Suprapubic skin (tissue), 4 donors: ENCODE measurements at regions not wholly inside any gene's neighbourhood (a gene's known extent, or its start where the extent isn't known, plus 50 kb on each side); places are given as distances from the start of the nearest gene placed in this dataset.

Experiments used
- DNase-seq, 2 donors: peaks; one replicate each; pipeline ENCODE4 v3.0.0-alpha.2; 2019; ENCODE audit warnings: low spot score in 2 of 2
- H3K27ac ChIP-seq: fragments of 200-600 bp; sonication (generic); one replicate; pipeline ENCODE4 v1.5.1; 2019
- H3K27me3 ChIP-seq: fragments of 200-600 bp; sonication (generic); one replicate; pipeline ENCODE4 v1.5.1; 2019
- H3K36me3 ChIP-seq: fragments of 200-600 bp; sonication (generic); one replicate; pipeline ENCODE4 v1.5.1; 2019
- H3K4me1 ChIP-seq: fragments of 200-600 bp; sonication (generic); one replicate; pipeline ENCODE4 v1.5.1; 2019
- H3K4me3 ChIP-seq: fragments of 200-600 bp; sonication (generic); one replicate; pipeline ENCODE4 v1.5.1; 2019; ENCODE audit warnings: mild to moderate bottlenecking
- H3K9me3 ChIP-seq: fragments of 200-600 bp; sonication (generic); one replicate; pipeline ENCODE4 v1.5.1; 2019
- EP300 ChIP-seq: sonication (generic); formaldehyde crosslinking; IDR thresholded peaks from one replicate; pipeline ENCODE4 v1.6.1; 2017; ENCODE audit warnings: antibody characterized with exemption
- POLR2A ChIP-seq, 2 donors: fragments of 450-650 bp; IDR thresholded peaks; one replicate each; pipeline ENCODE4 v1.6.1; 2017; ENCODE audit warnings: antibody characterized with exemption in 2 of 2, mild to moderate bottlenecking in 2 of 2, moderate library complexity in 2 of 2
- POLR2AphosphoS5 ChIP-seq, 3 donors: sonication (generic); formaldehyde crosslinking; IDR thresholded peaks; one replicate each; pipeline ENCODE4 v1.6.1; 2017; ENCODE audit warnings: antibody characterized with exemption in 3 of 3
- WGBS: methylation state at CpG from one replicate; pipeline ENCODE4 v1.1.5; 2018; 5-methylcytosine and 5-hydroxymethylcytosine counted together
- TF ChIP-seq, protein P1 (sequence below), 2 donors: fragments of 200-600 bp in 1 of 2; fragments of 450-650 bp in 1 of 2; sonication (generic) in 1 of 2; IDR thresholded peaks; one replicate each; pipeline ENCODE4 v1.5.1; 2016 to 2019; ENCODE audit warnings: antibody characterized with exemption in 2 of 2, mild to moderate bottlenecking in 1 of 2, moderate library complexity in 1 of 2

DNA sequence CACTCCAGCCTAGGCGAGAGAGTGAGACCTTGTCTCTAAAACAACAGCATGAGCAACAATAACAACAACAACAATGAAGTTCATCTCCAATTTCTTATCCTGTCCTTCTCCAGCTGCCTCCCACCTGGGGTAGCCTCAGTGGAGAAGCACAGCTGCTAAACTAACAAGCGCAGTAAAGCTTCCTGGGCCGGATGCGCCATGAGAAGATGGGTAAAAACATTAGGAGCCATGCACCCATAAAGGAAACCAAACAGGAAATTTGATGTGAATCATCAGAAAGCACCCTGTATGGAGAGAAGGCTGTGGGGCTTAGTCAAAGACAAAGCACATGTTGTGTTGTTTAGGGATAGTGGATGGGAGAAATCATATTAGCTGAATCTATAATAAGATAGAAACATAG is 61.1 kb upstream of the CCN6 start:
- Histone ChIP-seq H3K4me3 (no peak overlapping the region), H3K27ac (no peak overlapping the region), H3K36me3 (no peaks in the 10 kb centered on the region), H3K9me3 (no peaks in the 10 kb centered on the region), H3K4me1 (peaks cover 17% of the 10 kb centered on the region), H3K27me3 (no peaks in the 10 kb centered on the region)
- no peak for TF ChIP-seq POLR2AphosphoS5 (IDR thresholded peaks at IDR 0.05)
- TF ChIP-seq EP300: no peak
- TF ChIP-seq POLR2A (IDR thresholded peaks at IDR 0.05): no peak
- TF ChIP-seq, protein P1, sequence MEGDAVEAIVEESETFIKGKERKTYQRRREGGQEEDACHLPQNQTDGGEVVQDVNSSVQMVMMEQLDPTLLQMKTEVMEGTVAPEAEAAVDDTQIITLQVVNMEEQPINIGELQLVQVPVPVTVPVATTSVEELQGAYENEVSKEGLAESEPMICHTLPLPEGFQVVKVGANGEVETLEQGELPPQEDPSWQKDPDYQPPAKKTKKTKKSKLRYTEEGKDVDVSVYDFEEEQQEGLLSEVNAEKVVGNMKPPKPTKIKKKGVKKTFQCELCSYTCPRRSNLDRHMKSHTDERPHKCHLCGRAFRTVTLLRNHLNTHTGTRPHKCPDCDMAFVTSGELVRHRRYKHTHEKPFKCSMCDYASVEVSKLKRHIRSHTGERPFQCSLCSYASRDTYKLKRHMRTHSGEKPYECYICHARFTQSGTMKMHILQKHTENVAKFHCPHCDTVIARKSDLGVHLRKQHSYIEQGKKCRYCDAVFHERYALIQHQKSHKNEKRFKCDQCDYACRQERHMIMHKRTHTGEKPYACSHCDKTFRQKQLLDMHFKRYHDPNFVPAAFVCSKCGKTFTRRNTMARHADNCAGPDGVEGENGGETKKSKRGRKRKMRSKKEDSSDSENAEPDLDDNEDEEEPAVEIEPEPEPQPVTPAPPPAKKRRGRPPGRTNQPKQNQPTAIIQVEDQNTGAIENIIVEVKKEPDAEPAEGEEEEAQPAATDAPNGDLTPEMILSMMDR (IDR thresholded peaks at IDR 0.05): no peak
- WGBS: 82% methylated on average over 4 of the region's 4 CpGs
- DNase-seq: no peak

DNA sequence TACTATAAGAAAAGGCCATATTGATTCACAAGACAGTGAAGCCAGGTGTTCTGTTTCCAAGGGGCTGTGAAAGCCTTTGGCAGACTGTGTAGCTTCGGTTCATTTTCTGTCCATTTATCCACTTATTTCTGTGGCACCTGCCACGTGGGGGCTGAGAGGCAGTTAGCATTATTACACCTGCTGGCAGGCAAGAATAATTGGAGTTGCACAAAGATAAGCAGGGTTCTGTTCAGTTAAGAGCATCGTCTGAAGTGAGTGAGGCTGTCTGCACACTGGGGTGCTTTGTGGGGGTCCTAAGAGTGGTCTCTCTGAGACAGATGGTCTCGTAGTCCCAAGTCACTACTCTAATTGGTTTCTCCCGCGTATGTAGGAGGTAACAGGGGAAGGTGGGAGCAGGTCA is 60.6 kb upstream of the CCN6 start:
- Histone ChIP-seq H3K36me3 (no peaks in the 10 kb centered on the region), H3K4me1 (peaks cover 13% of the 10 kb centered on the region), H3K4me3 (no peak overlapping the region), H3K27me3 (no peaks in the 10 kb centered on the region), H3K27ac (no peak overlapping the region), H3K9me3 (no peaks in the 10 kb centered on the region)
- 83% methylated on average over 6 of the region's 6 CpGs for WGBS
- TF ChIP-seq EP300 (no peak), POLR2A (IDR thresholded peaks at IDR 0.05) (no peak), POLR2AphosphoS5 (IDR thresholded peaks at IDR 0.05) (no peak)
- TF ChIP-seq, protein P1 (IDR thresholded peaks at IDR 0.05): no peak
- DNase-seq: no peak

DNA sequence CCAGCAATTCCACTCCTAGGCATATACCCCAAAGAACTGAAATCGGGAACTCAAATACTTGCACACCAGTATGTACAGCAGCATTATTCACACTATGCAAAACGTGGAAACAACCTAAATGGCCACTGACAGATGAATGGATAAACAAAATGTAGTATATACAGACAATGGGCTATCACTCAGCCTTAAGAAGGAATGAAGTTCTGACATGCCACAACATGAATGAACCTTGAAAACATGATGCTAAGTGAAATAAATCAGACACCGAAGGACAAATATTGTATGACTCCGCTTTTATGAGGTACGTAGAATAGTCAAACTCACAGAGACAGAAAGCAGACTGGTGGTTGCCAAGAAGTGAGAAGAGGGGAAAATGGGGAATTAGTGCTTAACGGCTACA is 59.1 kb upstream of the CCN6 start:
- TF ChIP-seq, protein P1 (IDR thresholded peaks at IDR 0.05): no peak
- TF ChIP-seq POLR2A (IDR thresholded peaks at IDR 0.05): no peak
- TF ChIP-seq EP300: no peak
- TF ChIP-seq POLR2AphosphoS5 (IDR thresholded peaks at IDR 0.05): no peak
- Histone ChIP-seq H3K27me3 (no peaks in the 10 kb centered on the region), H3K27ac (no peak overlapping the region), H3K4me1 (peaks cover 13% of the 10 kb centered on the region), H3K4me3 (no peak overlapping the region), H3K9me3 (no peaks in the 10 kb centered on the region), H3K36me3 (no peaks in the 10 kb centered on the region)
- 84% methylated on average over 6 of the region's 6 CpGs for WGBS
- no peak for DNase-seq

DNA sequence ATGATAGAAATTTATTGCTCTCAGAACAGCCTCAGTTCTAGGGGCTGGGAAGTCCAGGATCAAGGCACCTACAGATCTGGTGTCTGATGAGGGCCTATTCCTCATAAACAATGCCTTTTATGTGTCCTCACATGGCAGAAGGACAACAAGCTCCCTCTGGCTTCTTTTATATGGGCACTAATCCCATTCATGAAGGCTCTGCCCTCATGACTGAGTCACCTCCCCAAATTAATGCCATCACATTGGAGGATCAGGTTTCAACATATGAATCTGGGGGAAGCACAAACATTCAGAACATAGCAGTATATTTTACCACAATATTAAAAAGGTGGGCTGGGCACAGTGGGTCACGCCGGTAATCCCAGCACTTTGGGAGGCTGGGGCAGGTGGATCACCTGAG is 58.5 kb upstream of the CCN6 start:
- no peak for DNase-seq
- 97% methylated on average over 2 of the region's 2 CpGs for WGBS
- Histone ChIP-seq H3K4me3 (no peak overlapping the region), H3K27ac (no peak overlapping the region), H3K36me3 (no peaks in the 10 kb centered on the region), H3K4me1 (peaks cover 13% of the 10 kb centered on the region), H3K27me3 (no peaks in the 10 kb centered on the region), H3K9me3 (no peaks in the 10 kb centered on the region)
- TF ChIP-seq POLR2AphosphoS5 (IDR thresholded peaks at IDR 0.05) (no peak), EP300 (no peak), POLR2A (IDR thresholded peaks at IDR 0.05) (no peak)

DNA sequence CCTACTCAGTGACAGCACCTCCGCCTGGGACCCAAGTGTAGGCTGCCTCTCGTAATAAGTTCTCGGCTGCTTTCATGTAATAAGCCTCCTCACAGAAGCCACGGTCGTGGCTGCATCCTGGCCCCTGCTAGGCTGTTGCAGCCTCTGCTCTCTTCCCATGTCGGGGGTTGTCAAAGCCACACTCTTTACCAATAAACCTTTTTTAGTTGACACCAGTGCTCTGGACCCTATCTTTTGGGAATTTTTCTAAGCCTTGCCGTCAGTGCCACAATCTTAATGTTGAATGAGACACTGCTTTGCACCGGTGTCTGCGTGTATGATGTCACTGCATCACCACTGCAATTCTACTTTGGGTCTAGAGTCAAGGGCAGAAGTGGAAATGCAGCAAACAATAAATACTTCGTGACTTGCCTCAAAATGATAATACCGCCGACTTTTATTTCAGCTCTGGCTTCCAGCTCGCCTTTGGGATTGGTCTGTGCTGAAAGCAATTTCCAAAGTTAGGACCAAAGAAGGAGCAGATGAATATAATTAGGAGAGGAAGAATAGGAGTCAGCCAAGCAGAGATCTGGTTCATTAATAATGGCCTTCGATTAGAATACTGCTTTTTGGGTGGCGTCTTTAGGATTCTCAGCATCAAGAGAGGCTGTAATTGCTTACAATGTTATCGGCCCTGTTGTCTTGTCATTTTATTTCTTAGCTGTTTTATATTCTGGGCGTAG is 57.6 kb upstream of the CCN6 start:
- no peak for DNase-seq
- no peaks in the 10 kb centered on the region for H3K27me3 ChIP-seq
- H3K4me3 ChIP-seq: no peak overlapping the region
- H3K27ac ChIP-seq: no peak overlapping the region
- no peaks in the 10 kb centered on the region for H3K9me3 ChIP-seq
- 67% methylated on average over 17 of the region's 17 CpGs for WGBS
- peaks cover 13% of the 10 kb centered on the region for H3K4me1 ChIP-seq
- no peak for TF ChIP-seq POLR2AphosphoS5 (IDR thresholded peaks at IDR 0.05)
- TF ChIP-seq, protein P1 (IDR thresholded peaks at IDR 0.05): no peak
- TF ChIP-seq EP300: no peak
- H3K36me3 ChIP-seq: no peaks in the 10 kb centered on the region
